AG10803 (cell line): ENCODE measurements at regions not wholly inside any gene's neighbourhood (a gene's known extent, or its start where the extent isn't known, plus 50 kb on each side); places are given as distances from the start of the nearest gene placed in this dataset.
A peak's percentile ranks its signal among the peaks of the same experiment; 100 is the strongest.

Experiments
- DNase-seq: peaks from one replicate; pipeline ENCODE4 v3.0.0; 2010; ENCODE audit warnings: low read depth
- H3K4me3 ChIP-seq: 2 replicates; pipeline ENCODE4 v1.5.1; 2011; ENCODE audit warnings: mild to moderate bottlenecking, low read length, control low read depth
- TF ChIP-seq, protein P1 (sequence below): conservative IDR thresholded peaks from 2 replicates; pipeline ENCODE4 v1.5.1; 2011; ENCODE audit warnings: mild to moderate bottlenecking, low read length, control low read depth, inconsistent platforms

DNA sequence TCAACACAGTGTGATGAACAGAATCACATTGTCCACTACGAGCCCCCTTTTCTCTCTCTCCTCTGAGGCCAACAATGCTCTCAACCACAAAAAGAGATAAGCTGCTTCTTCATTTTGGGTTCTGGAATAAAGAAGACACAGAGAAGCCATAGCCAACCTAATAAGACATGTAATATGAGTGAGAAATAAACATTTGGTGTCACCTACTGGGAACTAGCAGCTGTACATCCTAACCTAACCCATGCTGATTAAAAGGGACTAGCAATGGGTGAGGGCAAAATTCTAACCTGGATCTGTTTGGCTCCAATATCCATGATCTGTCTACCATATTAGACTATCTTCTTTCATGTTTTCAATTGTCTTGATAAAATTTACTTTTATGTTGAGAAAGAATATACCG lies 369.1 kb upstream of the MARCKS start:
- TF ChIP-seq, protein P1, sequence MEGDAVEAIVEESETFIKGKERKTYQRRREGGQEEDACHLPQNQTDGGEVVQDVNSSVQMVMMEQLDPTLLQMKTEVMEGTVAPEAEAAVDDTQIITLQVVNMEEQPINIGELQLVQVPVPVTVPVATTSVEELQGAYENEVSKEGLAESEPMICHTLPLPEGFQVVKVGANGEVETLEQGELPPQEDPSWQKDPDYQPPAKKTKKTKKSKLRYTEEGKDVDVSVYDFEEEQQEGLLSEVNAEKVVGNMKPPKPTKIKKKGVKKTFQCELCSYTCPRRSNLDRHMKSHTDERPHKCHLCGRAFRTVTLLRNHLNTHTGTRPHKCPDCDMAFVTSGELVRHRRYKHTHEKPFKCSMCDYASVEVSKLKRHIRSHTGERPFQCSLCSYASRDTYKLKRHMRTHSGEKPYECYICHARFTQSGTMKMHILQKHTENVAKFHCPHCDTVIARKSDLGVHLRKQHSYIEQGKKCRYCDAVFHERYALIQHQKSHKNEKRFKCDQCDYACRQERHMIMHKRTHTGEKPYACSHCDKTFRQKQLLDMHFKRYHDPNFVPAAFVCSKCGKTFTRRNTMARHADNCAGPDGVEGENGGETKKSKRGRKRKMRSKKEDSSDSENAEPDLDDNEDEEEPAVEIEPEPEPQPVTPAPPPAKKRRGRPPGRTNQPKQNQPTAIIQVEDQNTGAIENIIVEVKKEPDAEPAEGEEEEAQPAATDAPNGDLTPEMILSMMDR, result no peak
- DNase-seq, result no peak
- H3K4me3 ChIP-seq, result no peak overlapping the region

DNA sequence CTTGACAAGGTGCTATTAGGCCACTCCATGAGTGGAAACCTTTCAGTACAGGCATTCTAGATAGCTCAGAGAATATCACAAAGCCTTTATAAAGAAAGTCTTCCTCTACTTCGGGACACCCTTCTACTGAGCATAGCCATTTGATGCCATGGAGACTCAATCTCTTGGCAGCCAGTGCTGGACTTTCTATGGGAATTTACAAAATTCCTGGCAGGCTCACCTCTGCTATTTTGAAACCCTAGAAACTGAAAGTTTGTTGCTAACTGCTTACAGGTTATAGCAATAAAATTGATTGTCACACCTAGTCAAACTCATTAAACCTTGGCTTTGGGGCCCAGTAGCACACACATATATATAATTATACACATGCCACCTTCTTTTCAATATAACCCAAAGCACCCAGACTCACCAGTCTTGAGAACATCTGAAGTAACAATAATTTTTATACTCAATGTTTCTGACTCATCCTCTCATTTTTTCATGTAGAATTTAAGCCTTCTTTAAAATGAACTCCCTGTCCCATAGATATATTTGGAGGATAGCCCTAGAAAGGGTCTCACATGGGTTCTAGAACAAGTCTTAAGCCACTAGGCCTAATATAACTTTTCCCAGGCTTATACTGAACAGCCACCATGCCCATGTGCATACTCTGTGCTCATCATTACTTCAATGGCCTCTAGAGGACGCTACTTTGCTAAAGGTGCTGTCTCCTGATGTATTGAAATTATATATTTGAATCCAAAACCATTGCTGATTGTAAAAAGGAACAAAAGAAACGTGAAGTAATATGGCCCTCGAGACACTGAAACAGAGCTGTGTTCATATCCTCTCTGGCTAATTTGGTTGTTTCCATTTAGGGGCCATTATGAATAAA lies 368.1 kb upstream of the MARCKS start:
- peak; percentile 31 for DNase-seq
- no peak overlapping the region for H3K4me3 ChIP-seq
- TF ChIP-seq, protein P1, result peak; percentile 13; the same call in 1 of the 2 replicates

DNA sequence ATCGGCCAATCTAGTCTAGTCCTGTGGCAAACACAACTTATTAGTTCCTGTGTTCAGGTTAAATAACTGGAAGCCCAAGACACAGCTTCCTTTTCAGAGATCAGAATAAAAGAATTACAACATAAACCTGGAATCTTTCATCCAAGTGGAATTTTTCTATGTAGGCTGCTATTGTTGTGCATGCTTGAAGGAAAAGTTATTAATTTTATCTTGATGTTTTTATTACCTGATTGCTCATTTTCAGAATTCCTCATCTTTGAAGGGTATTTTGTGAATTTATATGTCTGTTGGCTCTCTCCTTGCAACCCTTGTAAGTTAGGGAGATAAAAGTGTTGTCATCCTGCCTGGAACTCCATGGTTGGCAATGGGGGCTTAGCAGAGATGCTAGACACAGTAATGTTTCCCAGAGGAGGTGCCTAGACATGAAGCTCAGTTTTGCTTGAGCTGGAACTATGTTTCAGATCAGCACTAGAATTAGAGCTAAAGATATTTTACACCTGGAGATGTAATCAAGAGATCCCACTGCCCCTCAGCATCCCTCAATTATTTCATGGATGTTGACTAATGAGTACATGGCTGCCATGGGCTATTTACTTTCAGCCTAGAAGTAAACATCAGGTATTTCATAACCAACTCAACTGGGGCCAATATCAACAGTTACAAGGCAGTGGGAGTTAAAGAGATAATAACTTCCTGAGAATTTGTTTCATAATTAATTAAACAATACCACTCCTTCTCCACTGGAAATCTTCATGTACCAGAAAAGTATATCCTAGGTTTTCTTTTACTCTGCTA lies 367.0 kb upstream of the MARCKS start:
- TF ChIP-seq, protein P1, result no peak
- DNase-seq, result peak; percentile 73
- no peak overlapping the region for H3K4me3 ChIP-seq

DNA sequence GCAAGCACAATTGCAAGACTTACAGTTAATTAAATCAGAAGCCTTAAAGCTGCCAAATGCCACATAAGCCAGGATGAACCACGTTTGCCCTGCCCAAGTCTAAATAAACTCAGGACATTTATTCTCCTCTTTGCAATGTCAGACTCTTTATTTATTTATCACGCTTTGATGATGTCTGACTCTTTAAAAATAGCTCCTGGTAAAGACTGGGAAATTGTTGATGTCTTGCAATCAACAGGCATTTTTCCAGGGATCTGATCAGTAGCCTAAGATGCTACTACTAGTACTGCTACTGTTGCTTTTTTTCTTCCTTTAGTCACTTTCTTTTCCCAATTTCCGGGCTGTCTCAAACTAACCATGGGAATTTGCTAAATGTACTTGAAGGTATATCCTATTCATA lies 365.8 kb upstream of the MARCKS start:
- DNase-seq, result no peak
- H3K4me3 ChIP-seq, result no peak overlapping the region
- TF ChIP-seq, protein P1, result no peak

DNA sequence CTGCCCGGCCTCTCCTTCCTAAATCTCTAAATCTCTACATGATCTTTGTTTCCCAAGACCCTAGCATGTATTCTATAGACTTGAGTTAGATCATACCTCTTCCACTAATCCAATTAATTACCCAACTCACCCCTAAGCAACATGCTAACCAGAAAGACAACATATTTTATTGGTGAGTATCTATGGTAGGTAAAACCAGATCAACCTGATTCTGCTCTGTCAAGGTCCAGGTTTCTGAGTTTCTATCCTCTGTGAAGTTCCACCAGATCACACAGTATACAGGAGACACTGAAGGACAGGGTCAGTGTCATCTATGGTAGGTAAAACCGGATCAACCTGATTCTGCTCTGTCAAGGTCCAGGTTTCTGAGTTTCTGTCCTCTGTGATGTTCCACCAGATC lies 363.2 kb upstream of the MARCKS start:
- H3K4me3 ChIP-seq, result no peak overlapping the region
- TF ChIP-seq, protein P1, result no peak
- no peak for DNase-seq

DNA sequence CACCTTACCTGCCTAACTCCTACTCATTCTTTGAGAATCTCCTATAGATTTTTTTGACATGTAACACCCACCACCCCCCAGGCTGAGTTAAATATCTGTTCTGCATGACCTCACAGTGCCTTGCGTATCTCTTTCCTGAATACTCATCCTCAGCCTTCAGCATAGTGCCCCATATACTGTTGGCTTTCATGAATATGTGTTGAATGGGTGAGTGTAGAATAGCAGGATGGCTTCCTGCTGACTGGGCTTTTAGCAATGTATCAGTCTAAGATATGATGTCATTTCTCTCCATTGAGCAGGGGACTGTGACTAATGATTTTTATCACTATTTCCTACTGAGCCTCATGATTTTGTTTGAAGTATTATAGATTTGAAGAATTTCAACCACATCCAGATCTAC lies 361.6 kb upstream of the MARCKS start:
- DNase-seq, result peak; percentile 55
- no peak overlapping the region for H3K4me3 ChIP-seq
- TF ChIP-seq, protein P1, result no peak
